ENCODE measurements at regions not wholly inside any gene's neighbourhood (a gene's known extent, or its start where the extent isn't known, plus 50 kb on each side); places are given as distances from the start of the nearest gene placed in this dataset.

DNA sequence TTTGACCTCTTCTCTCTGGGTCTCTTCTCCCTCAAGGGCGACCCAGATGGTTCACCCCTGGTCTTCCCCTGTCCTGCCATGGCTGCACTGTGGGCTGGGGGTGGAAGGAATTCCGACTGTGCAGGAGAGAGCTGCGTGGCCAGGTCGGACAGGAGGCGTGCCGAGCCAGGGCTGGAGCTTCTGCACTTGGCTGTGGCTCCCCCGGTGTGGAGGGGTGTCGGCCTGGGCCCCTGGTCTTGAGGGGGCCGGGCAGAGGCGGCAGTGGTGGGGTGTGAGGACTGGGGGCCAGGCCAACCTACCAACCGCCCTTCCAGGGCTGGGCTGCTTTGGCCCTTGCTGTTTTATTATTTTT is 74.9 kb upstream of the SHH start:
- no peak overlapping the region for H2AFZ ChIP-seq
- no peak for TF ChIP-seq EZH2 (IDR thresholded peaks at IDR 0.05; ENCODE audit: insufficient read depth, poor library complexity, severe bottlenecking)
- no peak for TF ChIP-seq EZH2phosphoT487 (IDR thresholded peaks at IDR 0.05; ENCODE audit: insufficient read depth, low read depth)
- no peaks in the 10 kb centered on the region for H3K27me3 ChIP-seq (replicated peaks; ENCODE audit: insufficient read depth)
- no peak overlapping the region for H3K27ac ChIP-seq
- in situ Hi-C loops (cut with MboI): no loop called here
- WGBS, 2 experiments (ENCODE audit: low coverage in 1 of 2, low lambda C conversion rate in 2 of 2, missing lambda C conversion rate in 2 of 2): 26 to 41% methylated on average over 11 of the region's 11 CpGs
- H3K36me3 ChIP-seq (ENCODE audit: low read depth): no peaks in the 10 kb centered on the region
- no peak overlapping the region for H3K9ac ChIP-seq
- DNase-seq: no peak
- H3K4me2 ChIP-seq (ENCODE audit: unreplicated experiment): no peak overlapping the region
- H3K4me1 ChIP-seq (ENCODE audit: insufficient read depth): no peaks in the 10 kb centered on the region
- no peak overlapping the region for H3K4me3 ChIP-seq
- no peaks in the 10 kb centered on the region for H3K79me2 ChIP-seq (ENCODE audit: insufficient read depth)
- no peaks in the 10 kb centered on the region for H4K20me1 ChIP-seq (ENCODE audit: insufficient read depth)
- no peaks in the 10 kb centered on the region for H3K9me2 ChIP-seq (ENCODE audit: insufficient read depth)
- no peaks in the 10 kb centered on the region for H3F3A ChIP-seq (ENCODE audit: insufficient read depth)
- no peaks in the 10 kb centered on the region for H3K9me3 ChIP-seq (ENCODE audit: low read depth)

DNA sequence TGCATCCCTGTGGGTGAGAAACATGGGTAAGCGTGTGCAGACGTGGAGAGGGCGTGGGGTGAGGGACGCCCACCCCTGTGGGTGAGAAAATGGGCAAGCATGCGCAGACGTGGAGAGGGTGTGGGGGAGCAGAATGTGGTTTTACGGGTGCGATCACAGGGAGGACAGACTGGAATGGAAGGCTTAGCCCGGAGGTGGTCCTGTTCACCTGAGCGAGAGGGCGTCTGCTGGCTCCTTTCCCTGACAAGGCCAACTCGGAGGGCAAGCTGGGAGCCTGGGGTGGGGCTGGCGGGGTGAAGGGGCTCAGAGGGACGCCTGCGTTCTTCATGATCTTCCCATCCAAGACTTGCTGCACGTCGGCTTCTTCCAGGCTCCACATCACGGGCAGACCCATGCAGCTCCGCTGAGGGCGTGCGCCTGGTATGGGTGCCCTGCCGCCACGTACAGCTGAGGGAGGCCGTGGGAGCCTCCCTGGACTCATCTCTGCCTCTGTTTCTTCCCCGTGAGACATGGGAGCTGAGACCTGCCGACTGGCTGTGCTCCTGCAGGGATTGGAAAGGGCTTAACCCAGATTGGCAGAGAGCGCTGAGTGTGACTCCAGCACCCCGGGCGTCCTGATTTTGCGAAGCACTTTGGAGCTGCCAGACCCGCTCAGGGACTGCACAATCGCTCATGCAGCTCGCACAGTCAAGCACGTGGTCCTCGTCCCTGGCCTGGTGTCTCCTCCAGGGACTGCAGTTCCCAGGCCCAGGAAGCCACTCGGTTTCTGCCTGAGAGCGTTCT is 74.3 kb upstream of the SHH start:
- no peak overlapping the region for H3K9ac ChIP-seq
- 48 to 53% methylated on average over 32 to 37 of the region's 37 CpGs for WGBS, 2 experiments (ENCODE audit: low coverage in 1 of 2, low lambda C conversion rate in 2 of 2, missing lambda C conversion rate in 2 of 2)
- H3K79me2 ChIP-seq (ENCODE audit: insufficient read depth): no peaks in the 10 kb centered on the region
- no peak overlapping the region for H3K27ac ChIP-seq
- no peak overlapping the region for H3K4me2 ChIP-seq (ENCODE audit: unreplicated experiment)
- no peaks in the 10 kb centered on the region for H3K9me3 ChIP-seq (ENCODE audit: low read depth)
- TF ChIP-seq EZH2 (IDR thresholded peaks at IDR 0.05; ENCODE audit: insufficient read depth, poor library complexity, severe bottlenecking): no peak
- TF ChIP-seq EZH2phosphoT487 (IDR thresholded peaks at IDR 0.05; ENCODE audit: insufficient read depth, low read depth): no peak
- no peak overlapping the region for H3K4me3 ChIP-seq
- H2AFZ ChIP-seq: no peak overlapping the region
- H3F3A ChIP-seq (ENCODE audit: insufficient read depth): no peaks in the 10 kb centered on the region
- no peak for DNase-seq
- no peaks in the 10 kb centered on the region for H3K9me2 ChIP-seq (ENCODE audit: insufficient read depth)
- in situ Hi-C loops (cut with MboI): no loop called here
- H3K36me3 ChIP-seq (ENCODE audit: low read depth): no peaks in the 10 kb centered on the region
- H4K20me1 ChIP-seq (ENCODE audit: insufficient read depth): no peaks in the 10 kb centered on the region
- H3K27me3 ChIP-seq (replicated peaks; ENCODE audit: insufficient read depth): no peaks in the 10 kb centered on the region
- H3K4me1 ChIP-seq (ENCODE audit: insufficient read depth): no peaks in the 10 kb centered on the region

DNA sequence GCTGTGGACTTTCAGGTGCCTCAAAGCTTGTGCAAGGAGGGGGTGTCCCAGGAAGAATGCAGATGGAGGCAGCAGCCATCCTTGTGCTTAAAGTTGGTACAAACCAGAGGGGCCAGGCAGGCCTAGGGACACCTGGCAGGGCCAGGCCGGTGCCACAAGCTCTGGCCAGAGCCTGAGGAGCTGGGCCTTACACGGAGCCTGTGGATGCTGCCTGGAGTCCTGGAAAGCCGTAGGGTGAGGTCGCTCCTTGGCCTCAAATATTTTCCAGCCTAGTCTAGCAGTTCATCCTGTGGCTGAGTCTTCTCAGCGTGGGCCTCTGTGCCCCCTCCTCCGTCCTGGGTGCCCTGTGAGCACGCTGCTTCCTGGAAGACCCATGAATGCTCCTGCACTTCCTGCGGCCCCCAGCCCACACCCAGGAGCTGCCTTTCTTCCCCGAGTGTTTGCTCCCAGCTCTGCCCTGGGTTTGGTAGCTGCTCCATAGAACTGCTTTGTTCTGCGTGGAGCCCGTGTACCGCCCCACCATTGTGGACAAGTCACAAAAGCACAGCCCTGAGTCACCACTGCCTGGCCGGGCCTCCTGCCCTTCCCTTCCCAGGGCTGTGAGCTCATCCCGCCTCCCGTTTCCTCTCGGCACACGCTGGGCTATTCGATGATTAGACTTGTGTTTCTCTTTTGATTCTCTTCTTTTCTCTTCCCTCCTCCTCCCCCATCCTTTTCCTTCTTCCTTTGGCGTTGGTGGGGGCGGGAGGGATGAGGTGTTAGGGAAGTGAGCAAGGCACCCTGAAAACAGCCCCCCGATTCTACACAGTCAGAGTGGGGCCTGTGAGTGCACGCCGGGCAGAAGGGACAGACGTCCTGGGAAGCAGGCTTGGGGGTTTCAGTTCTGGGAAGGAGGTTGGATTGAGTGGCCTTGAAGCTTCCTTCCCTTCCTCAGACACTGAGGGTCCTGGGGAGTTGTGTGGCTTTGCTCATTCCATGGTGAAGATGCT is 73.2 kb upstream of the SHH start:
- 33 to 42% methylated on average over 21 to 22 of the region's 24 CpGs for WGBS, 2 experiments (ENCODE audit: low coverage in 1 of 2, low lambda C conversion rate in 2 of 2, missing lambda C conversion rate in 2 of 2)
- in situ Hi-C loops (cut with MboI): no loop called here
- Histone ChIP-seq H3K4me2 (ENCODE audit: unreplicated experiment) (no peak overlapping the region), H4K20me1 (ENCODE audit: insufficient read depth) (no peaks in the 10 kb centered on the region), H3K79me2 (ENCODE audit: insufficient read depth) (no peaks in the 10 kb centered on the region), H3F3A (ENCODE audit: insufficient read depth) (no peaks in the 10 kb centered on the region), H3K27me3 (replicated peaks; ENCODE audit: insufficient read depth) (no peaks in the 10 kb centered on the region), H3K36me3 (ENCODE audit: low read depth) (no peaks in the 10 kb centered on the region), H3K27ac (no peak overlapping the region), H3K9me2 (ENCODE audit: insufficient read depth) (no peaks in the 10 kb centered on the region), H2AFZ (no peak overlapping the region), H3K9me3 (ENCODE audit: low read depth) (no peaks in the 10 kb centered on the region), H3K9ac (no peak overlapping the region), H3K4me3 (no peak overlapping the region), H3K4me1 (ENCODE audit: insufficient read depth) (no peaks in the 10 kb centered on the region)
- DNase-seq: peak; percentile 34
- TF ChIP-seq EZH2phosphoT487 (IDR thresholded peaks at IDR 0.05; ENCODE audit: insufficient read depth, low read depth) (no peak), EZH2 (IDR thresholded peaks at IDR 0.05; ENCODE audit: insufficient read depth, poor library complexity, severe bottlenecking) (no peak)

DNA sequence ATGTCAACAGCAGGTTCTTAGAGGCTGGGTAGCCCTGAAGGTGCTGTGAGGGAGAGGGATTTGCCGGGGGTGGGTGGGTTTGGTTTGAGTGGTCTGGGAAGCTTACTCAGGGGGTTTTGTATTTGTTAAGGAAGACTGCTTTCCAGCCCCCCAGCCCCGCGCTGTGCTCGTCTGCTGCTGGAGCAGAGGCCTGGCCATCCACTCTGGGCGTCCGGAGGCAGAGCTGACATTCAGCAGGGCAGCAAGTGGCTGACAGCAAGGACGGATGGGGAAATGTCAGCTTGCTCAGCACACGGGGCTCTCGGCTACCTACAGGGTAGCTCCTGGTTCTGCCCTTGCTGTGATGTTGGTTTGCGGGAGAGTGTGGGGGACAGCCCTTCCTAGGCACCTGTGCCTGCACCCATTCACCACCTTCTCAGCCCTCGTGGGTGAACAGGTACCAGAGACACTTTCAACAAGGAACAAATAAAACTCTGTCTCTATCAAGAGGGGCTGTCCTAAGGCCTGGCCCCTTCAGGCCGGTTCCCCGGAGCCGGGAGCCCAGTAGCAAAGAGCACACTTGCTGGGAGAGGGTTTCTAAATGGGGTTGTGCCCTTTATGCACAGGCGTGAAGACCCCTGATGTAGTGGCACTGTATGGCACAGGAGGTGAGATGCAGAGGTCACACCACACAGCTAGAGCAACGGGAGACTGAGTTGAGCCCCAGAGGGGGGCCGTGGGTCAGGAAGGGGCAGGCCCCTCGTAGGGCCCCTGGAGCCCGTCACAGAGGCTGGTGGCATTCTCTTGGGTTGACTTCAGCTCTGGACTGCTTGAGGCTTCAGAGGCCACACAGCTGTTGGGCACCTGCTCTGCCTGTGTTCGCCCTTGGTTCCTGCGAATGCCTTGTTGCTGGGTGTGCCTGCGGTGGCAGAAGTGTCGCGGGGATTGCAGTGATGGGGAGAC is 72.2 kb upstream of the SHH start:
- H3K4me2 ChIP-seq (ENCODE audit: unreplicated experiment): no peak overlapping the region
- H4K20me1 ChIP-seq (ENCODE audit: insufficient read depth): no peaks in the 10 kb centered on the region
- DNase-seq: no peak
- WGBS, 2 experiments (ENCODE audit: low coverage in 1 of 2, low lambda C conversion rate in 2 of 2, missing lambda C conversion rate in 2 of 2): 23 to 35% methylated on average over 20 to 23 of the region's 24 CpGs
- H3K9ac ChIP-seq: no peak overlapping the region
- H3K4me1 ChIP-seq (ENCODE audit: insufficient read depth): no peaks in the 10 kb centered on the region
- TF ChIP-seq EZH2phosphoT487 (IDR thresholded peaks at IDR 0.05; ENCODE audit: insufficient read depth, low read depth): no peak
- no peak for TF ChIP-seq EZH2 (IDR thresholded peaks at IDR 0.05; ENCODE audit: insufficient read depth, poor library complexity, severe bottlenecking)
- H3K9me2 ChIP-seq (ENCODE audit: insufficient read depth): no peaks in the 10 kb centered on the region
- H3K4me3 ChIP-seq: no peak overlapping the region
- in situ Hi-C loops (cut with MboI): no loop called here
- H3K79me2 ChIP-seq (ENCODE audit: insufficient read depth): no peaks in the 10 kb centered on the region
- no peak overlapping the region for H3K27ac ChIP-seq
- H3K9me3 ChIP-seq (ENCODE audit: low read depth): no peaks in the 10 kb centered on the region
- no peaks in the 10 kb centered on the region for H3F3A ChIP-seq (ENCODE audit: insufficient read depth)
- no peaks in the 10 kb centered on the region for H3K27me3 ChIP-seq (replicated peaks; ENCODE audit: insufficient read depth)
- no peaks in the 10 kb centered on the region for H3K36me3 ChIP-seq (ENCODE audit: low read depth)
- no peak overlapping the region for H2AFZ ChIP-seq

Measured in GM23248 (cell line).